ENCODE measurements at regions not wholly inside any gene's neighbourhood (a gene's known extent, or its start where the extent isn't known, plus 50 kb on each side); places are given as distances from the start of the nearest gene placed in this dataset.

DNA sequence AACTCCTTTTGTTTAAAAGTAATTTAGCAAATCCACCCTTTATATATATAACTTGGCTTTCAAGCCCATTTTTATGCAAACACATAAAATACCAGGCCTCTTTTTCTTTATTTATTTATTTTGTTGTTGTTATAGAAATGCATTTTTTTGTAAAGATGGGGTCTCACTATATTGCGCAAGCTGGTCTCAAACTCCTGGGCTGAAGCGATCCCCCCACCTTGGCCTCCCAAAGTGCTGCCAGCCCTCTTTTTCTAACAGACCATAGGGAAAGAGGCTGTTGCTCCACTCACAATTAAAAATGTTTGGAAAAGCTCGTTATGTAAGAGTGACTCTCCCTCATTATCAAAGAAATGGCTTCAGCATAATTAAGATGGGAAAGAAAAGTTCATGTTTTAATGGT lies 440.9 kb downstream of the HACE1 start:
- no peak for DNase-seq (ENCODE audit: low read depth, low spot score)

DNA sequence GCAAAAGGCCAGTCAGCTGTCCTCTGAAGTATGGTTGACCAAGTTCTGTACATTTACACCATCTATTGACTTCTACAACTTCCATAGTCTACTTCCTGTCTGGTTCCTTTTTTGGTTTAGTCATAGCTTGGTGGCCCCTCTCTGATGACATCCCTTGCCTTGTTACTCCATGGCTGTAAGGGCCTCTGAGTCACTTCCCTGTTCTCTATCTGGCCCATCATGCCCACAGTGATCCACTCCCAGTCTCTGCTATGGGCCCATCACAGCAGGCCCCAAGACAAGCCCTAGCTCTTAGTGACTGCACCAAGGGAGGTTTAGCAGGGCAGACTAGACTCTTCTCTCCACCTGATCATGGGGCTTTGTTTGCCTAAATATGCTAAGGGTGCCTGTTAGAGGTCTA lies 441.6 kb downstream of the HACE1 start:
- DNase-seq (ENCODE audit: low read depth, low spot score), result no peak

DNA sequence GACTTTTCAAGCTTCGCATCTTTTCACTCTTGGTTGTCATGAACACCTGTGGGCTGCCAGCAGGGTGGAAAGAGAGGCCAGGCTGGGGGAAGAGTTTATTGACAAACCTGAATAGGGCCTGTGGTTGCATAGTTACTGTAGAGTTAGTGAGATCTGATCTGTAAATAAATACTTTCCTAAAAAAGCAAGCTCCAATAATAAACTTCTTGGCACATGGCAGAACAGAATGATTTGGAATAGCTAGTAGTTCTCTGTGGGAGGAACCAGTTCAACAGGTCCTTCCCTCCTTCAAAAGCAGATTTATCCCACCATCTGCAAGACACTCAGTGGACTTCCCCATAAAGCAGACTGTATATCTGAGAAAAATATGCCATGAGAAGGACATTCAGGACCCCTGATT lies 445.0 kb downstream of the HACE1 start:
- no peak for DNase-seq (ENCODE audit: low read depth, low spot score)

DNA sequence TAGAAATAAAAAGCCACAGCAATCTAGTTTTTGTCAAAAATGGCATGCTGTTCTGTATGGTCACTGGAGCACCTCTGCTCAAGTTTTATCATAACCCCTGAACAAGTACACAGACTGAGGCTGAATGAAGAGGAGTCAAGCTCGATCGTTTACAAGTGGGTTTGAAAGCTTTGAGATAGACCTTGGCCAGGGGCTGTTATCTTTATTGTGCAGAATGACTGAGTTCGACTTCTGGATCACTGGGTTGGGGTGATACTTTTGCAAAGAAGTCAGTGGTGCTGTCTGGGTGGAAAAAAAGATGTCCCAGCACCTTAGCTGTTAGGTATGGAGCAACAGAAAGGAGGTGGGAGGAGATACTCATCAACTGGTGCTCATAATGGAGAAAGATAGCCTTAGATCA lies 446.0 kb downstream of the HACE1 start:
- DNase-seq (ENCODE audit: low read depth, low spot score), result no peak

DNA sequence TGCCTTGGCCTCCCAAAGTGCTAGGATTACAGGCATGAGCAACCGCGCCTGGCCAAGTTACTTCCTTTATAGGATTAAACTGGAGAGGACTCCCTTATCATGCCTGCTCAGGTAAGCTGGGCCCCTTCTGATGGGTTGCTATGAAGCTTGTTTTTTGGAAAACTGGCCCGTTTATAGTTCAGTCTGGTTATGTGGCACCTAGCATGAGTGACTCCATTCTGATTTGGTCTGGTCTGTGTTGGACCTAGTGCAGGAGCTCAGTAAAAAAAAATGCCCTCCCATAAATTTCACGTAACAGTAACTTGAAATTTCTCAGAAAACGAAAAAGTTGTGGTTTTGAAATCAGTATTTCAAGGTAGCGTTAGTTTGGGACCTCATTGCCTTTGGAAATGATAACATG lies 448.4 kb downstream of the HACE1 start:
- DNase-seq (ENCODE audit: low read depth, low spot score), result no peak

DNA sequence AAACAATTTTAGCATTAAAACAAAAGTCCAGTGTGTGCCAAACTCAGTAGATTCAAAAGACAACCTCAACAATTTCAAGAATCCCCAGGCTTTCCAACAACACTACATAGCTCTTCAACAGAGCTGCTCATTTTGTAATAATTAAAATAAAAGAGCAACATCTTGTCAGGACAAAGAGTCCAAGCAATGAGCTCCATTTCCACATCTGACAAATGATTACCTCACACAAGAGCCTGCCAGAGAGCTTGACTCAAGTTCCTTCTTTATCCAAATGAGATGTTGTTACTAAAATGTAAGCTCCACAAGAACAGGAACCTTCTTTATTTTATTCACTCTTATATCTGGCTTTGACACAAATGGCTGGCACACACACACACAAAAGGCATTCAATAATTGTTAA lies 449.8 kb downstream of the HACE1 start:
- peak; percentile 2 for DNase-seq (ENCODE audit: low read depth, low spot score)

DNA sequence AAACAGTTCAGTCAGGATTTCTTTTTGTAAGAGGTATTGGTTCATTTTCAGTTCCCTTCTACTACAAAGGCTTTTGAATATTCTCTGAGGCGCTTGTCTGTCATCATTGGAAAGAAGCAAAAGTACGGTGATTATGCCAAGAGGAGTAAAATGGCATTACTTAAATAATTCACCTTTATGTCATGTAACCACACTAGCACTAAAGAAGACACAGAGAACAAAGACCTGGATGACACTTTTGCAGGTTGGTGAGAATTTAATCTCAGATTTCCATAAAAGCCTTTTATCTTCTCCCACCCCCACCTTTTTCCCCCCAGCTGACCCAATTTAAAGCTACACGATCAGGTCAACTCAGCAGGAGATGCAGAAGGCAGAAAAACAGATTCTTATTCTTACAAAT lies 451.8 kb downstream of the HACE1 start:
- no peak for DNase-seq (ENCODE audit: low read depth, low spot score)

DNA sequence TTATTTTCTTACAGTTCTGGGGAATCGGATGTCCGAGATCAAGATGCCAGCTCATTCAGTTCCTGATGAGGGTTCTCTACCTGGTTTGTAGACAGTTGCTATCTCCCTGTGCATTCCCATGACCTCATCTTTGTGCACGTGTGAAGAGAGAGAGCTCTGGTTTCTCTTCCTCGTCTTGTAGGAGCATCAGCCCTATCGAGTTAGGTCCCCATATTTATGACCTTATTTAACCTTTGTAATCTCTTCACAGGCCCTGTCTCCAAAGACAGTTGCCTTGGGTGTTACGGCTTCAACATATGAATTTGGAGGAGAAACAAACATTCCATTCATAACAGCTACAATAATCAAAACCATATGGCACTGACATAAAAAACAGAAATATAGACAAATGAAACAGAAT lies 455.3 kb downstream of the HACE1 start:
- DNase-seq (ENCODE audit: low read depth, low spot score), result no peak

DNA sequence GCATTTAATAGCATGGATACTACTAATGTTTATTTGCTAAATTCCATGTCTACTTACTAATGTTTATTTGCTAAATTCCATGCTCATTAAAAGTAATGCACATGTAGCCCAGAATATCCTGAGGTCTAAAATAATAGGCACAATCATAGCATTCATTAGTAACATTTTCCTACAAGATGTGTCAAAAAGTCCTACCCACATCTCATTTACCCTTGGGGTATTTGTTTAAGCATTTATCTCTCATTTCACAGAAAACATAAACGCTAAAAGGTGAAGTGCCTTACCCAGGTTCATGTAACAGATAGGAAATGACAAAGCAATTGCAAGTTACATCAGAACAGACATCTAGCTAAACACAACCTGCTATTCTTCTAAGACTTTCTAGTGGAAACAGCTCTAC lies 457.1 kb downstream of the HACE1 start:
- DNase-seq (ENCODE audit: low read depth, low spot score), result no peak

DNA sequence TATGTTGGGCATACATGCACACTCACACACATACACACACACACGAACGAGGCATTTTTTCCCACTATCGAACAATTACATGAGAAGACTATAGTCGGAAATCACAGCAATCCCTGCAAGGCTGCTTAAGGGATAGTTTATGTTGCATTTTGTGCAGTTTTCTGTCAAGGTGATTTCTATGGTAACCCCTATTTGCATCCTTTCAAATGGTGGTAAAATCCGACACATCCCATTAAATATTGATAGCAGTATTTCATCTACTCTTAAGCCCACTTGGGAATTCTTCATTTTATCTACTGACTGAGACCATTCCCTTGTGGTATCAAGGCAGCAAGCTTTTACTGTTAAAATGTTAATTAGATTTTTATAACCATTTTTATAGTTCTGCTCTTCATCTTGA lies 457.8 kb downstream of the HACE1 start:
- DNase-seq (ENCODE audit: low read depth, low spot score), result no peak

DNA sequence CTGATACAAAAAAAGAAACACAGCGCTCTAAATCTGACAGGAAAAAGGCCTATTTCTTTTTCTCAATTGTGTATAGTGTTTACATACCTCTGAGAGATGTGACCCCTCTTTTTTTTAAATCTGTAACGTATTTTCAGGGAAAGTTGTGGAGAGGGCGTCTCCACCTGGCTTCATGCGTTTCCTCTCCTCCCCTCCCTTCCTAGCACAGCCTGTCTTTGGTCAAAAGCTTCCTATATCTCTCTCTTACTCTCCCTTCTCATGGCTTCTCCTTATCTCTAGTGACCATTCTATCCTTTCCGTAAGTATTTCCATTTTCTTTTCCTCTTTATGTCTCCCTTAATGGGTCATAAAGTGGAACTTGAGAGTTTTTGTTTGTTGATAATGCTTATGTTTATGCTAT lies 458.9 kb downstream of the HACE1 start:
- DNase-seq (ENCODE audit: low read depth, low spot score), result no peak

DNA sequence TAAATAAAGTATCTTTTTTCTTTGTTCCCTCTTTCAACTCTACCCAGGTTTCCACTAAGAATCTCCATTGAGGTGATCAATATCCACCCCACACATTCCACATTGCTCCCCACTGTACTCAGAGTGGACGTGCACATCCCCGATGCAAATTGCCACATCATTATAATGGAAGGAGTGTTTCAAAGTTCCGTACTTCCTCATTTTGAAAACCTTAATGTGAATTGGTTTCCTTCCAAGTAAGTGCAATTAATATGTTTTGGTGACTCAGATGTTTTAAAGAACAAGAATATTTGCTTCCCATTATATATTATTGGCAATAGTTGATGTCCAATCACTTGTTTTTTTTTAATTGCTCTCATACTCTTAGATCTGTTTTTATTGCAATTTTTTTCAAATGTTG lies 463.6 kb downstream of the HACE1 start:
- no peak for DNase-seq (ENCODE audit: low read depth, low spot score)

DNA sequence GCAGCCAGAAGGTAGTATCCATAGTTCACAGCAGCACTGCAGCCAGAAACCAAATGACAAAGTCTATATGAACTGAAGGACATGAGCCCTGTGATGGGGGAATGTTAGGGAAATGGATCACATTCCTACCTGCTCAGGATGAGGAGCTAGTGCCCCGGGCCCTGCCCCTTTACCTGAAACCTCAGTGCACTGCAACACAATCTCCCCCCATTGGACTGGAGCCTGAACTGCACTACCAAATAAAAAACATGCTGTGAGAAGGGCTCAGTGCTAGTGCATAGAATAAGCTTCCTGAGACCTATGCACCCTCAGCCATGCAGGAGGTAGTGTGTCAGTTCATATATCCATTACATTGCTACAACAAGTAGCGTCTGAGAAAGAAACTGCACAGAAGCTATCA lies 477.8 kb downstream of the HACE1 start:
- no peak for DNase-seq (ENCODE audit: low read depth, low spot score)

DNA sequence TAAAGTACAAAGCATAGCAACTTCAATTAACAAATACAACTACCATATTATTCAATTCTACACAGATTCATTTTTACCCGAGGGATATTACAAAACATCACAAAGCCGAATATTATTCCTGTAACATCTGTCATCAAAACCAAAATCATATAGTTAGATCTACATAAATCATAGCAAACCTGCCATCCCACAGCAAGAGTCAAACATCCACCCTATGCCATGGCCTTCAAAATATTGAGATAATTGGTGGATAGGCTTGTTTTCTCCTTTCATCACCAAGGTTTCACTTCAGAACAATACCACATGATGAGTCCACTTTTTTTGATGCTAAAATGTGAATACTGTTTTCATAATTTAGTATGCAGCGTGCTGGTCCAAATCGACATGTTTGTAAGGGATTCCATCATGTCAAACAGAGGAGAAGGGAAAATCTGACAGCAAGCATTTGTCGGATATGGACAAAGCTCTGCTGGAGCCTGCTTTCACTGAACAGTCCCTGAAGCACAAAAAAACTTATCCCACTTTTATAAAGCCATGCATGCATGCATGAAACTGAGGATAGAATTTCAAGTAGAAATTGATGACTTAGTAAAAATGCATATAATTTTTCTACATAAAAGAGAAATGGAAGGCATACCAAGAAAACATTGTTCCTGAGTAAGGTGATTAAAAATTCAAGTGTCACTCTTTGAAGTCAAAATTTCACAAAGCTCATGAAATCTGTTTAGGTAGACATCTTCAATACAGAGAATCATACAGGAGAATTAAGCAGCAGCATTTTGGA lies 494.1 kb downstream of the HACE1 start:
- no peak for DNase-seq (ENCODE audit: low read depth, low spot score)

DNA sequence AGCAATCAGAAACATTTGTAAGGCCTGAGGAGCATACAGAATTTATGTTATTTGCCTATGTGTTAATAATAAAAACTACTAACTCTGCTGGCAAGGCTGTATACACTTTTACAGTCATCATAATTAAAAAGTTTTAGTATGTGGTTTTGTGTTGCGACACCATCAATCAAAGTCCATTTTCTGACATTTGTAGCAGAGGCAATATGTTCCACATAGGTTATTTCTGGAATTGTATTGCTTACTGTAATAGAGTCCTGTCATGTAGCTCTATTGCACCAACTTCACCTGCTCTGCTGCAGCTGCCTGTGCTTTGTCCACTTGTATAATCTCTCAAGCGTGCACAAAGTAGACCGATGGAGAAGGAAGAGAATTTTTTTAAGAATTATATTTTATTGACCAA lies 501.8 kb downstream of the HACE1 start:
- DNase-seq (ENCODE audit: low read depth, low spot score), result no peak

DNA sequence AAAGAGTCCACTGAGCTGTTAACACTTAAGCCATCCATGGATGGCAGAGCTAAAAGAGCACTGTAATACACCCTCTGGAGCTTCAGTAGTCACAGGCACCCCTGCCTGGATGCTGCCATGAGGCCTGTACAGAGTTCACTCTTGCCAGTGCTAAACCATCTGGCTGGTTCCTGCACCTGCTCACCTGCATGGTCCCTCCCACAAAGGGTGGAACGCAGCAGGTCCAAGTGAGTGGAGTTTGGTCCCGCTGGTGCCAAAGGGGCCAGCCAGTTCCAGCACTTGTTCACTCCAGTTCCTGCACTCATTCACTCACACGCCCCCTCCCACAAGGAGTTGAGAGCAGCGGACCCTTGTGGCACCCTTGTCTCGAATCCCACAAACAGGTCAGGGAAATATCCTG lies 503.5 kb downstream of the HACE1 start:
- DNase-seq (ENCODE audit: low read depth, low spot score), result no peak

DNA sequence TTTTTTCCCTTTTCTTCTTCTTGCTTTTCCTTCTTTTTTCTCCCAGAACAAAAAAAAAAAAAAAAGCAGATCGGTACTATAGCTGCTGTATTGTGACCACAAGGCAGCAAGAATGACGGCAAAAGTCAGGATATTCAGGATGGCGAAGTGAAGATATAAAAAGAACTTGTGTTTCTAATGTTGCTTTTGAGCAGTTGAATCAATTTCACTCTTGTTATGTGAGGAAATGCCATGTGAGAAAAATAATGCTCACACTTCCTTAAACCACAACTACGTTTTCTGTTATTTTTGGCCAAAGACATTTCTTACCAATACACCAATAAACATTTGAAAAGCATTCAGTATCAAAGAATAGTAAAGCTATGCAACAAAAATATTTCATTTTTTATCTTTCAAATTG lies 510.5 kb downstream of the HACE1 start:
- DNase-seq (ENCODE audit: low read depth, low spot score), result no peak

DNA sequence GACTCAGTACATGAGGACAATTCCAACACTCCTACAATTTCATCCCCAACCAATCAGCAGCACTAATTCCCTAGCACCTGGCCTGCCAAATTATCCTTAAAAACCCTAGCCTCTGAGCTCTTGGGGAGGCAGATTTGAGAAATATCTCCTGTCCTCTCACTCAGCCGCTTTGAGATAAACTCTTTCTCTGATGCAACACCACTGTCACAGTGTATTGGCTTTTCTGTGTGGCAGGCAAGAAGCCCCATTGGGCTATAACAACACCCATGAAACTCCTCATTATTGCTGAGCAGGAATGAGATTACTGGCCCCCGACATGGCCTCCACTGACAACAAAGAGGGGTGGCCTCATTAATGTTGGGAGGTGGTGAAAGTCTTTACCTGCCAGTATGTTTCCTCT lies 515.5 kb downstream of the HACE1 start:
- DNase-seq (ENCODE audit: low read depth, low spot score), result no peak

DNA sequence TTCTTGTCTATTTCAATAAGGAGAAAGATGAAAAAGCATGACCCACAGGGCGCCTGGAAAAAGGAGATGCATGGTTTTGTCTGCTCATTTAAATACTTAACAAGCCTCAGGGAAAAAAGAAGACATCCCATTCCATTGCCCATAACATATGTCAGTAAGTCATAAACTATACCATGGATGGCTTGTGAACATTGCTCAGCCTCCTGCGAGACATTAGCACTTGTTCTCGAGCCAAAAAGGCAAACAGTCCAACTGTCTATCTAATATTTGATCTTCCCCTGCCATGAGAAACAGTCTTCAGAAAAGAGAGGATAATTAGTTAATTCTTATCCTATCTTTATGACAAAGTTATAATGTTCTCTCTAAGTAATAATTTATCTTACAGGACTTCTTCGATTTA lies 527.4 kb downstream of the HACE1 start:
- DNase-seq (ENCODE audit: low read depth, low spot score), result no peak

DNA sequence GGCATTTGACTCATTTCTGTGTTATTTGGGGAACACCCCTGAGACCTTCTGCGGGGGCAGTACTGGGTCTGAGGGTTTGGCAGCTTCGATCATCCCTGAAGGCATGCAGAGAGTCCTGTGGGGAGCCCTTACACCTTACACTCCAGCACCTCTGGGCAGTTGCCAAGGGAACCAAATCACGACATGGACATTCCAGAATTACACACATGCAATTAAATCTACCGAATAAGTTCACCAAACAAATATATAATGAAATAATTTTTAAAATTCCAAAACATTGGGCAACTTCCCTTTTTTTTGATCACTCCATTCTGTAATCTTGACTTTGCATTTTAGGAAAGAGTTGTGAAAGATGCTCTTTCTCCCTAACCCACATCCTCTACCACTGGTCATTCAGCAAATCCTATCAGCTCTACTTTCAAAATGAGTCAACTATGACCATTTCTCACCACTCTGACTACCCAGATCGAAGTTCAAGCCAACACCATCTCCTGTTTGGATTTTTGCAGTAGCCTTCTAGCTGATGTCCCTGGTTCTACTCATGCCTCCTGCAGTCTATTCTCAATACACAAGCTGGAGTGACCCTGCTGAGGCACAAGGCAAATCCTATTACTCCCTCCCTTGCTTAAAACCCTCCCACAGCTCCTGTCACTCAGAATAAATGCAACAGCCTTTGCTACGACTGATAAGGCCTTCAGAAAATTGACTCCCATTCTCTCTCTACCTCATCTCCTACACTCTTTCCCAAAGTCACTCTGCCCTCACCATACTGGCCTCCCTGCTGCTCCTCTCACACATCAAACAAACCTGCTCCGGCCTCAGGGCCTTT lies 533.3 kb downstream of the HACE1 start:
- peak; percentile 36 for DNase-seq (ENCODE audit: low read depth, low spot score)

DNA sequence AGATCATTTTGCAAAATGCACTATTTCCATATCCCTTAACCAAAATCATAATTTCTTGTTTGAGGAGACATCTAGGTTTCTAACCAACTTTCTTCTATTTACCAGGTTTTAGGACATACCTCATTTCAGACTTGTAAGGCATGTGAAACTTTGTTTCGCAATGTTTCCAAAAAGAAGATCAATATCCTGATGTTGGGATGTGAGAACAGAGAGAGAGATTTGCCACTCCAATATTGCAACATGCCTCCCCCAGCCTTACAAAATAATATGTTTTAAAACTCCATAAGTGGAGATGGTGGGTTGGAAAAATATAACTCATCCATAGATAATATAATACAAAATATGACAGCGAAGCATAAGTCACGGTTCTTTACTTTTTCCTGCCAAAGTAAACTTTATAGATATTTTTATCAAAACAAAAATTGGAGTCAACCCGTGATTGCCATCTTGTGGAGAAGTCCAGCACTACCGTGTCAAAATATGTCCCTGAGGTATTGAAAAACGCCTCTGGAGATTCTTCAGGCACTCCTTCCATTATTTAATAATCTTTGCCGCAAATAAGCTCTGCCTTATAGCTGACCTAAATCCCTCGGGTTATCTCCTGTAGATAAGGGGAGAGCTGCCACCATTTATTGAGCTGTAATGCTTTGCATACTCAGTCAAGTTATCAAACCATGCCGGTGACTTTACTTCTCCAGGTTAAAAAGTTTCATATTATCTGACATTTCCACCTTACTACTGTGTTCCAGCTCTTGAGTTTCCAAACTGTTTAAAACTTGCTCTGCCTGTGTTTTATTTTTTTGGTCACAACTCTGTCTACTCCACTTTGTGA lies 534.2 kb downstream of the HACE1 start:
- peak; percentile 32 for DNase-seq (ENCODE audit: low read depth, low spot score)

DNA sequence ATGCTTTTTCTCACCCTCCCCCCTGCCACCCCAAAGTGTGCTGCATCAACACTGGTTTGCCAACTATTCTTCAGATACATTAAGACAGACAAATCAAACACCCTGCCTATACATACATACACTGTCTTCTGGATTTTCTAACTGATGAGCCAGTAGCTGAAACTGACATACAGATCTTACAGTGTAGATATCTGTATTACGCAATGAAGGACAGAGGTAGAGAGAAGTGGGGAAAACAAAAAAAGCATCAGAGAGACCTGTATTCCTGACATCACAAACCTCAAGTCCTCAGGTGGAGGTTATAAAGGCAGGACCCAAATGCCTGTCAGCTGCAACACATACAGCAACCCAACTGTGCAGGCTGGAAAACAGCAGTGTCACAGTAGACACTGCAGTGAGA lies 535.4 kb downstream of the HACE1 start:
- DNase-seq (ENCODE audit: low read depth, low spot score), result no peak

All from astrocyte of the hippocampus (primary cell).